ENCODE measurements at regions not wholly inside any gene's neighbourhood (a gene's known extent, or its start where the extent isn't known, plus 50 kb on each side); places are given as distances from the start of the nearest gene placed in this dataset.
"Not testable (repeated sequence)": the region's sequence is repeated elsewhere in the genome, so short reads cannot be mapped to it uniquely, and the experiment has no call there.

- POLR2A ChIA-PET, result no interaction called here
- Mint-ChIP-seq H3K27ac (no peak overlapping the region), H3K9me3 (peaks cover 0 to 14% (median 3%) of the 10 kb centered on the region in 9 donors), H3K36me3 (peaks cover 0 to 9% (median 4%) of the 10 kb centered on the region in 3 donors), H3K4me3 (no peak overlapping the region), H3K27me3 (peaks cover 9 to 29% (median 15%) of the 10 kb centered on the region in 5 donors), H3K4me1 (peaks cover 0 to 3% (median 1%) of the 10 kb centered on the region in 4 donors)
- ATAC-seq, result no peak
- DNase-seq, result no peak
Measured at GRCh38 chr10:29783201-29783947, 148.6 kb upstream of the SVIL start.

- DNase-seq (no peak), ATAC-seq (no peak)
- peaks cover 0 to 4% (median 0%) of the 10 kb centered on the region in 9 donors for H3K9me3 Mint-ChIP-seq
- no peak overlapping the region for H3K4me3 Mint-ChIP-seq
- POLR2A ChIA-PET, result no interaction called here
- H3K4me1 Mint-ChIP-seq, result peaks cover 0 to 3% (median 1%) of the 10 kb centered on the region in 4 donors
- peaks cover 13 to 41% (median 17%) of the 10 kb centered on the region in 5 donors for H3K27me3 Mint-ChIP-seq
- no peak overlapping the region for H3K27ac Mint-ChIP-seq
- H3K36me3 Mint-ChIP-seq, result peaks cover 0 to 4% (median 4%) of the 10 kb centered on the region in 3 donors
Measured at GRCh38 chr10:29780639-29781038, 145.9 kb upstream of the SVIL start.

GRCh38 chr10:29780096-29780495 is 145.3 kb upstream of the SVIL start:
- peaks cover 0 to 3% (median 1%) of the 10 kb centered on the region in 4 donors for H3K4me1 Mint-ChIP-seq
- peaks cover 0 to 4% (median 4%) of the 10 kb centered on the region in 3 donors for H3K36me3 Mint-ChIP-seq
- peaks cover 13 to 43% (median 17%) of the 10 kb centered on the region in 5 donors for H3K27me3 Mint-ChIP-seq
- peaks cover 0 to 4% (median 0%) of the 10 kb centered on the region in 9 donors for H3K9me3 Mint-ChIP-seq
- DNase-seq, result no peak
- H3K27ac Mint-ChIP-seq, result no peak overlapping the region
- H3K4me3 Mint-ChIP-seq, result no peak overlapping the region
- POLR2A ChIA-PET, result no interaction called here
- no peak for ATAC-seq

GRCh38 chr10:29776246-29776645 is 141.5 kb upstream of the SVIL start:
- H3K36me3 Mint-ChIP-seq, result peaks cover 0 to 12% (median 4%) of the 10 kb centered on the region in 3 donors

GRCh38 chr10:29774475-29774874 is 139.7 kb upstream of the SVIL start:
- POLR2A ChIA-PET, result no interaction called here
- no peak for DNase-seq
- no peak for ATAC-seq
- Mint-ChIP-seq H3K9me3 (peaks cover 0 to 11% (median 0%) of the 10 kb centered on the region in 9 donors), H3K27ac (no peak overlapping the region), H3K27me3 (peaks cover 2 to 30% (median 10%) of the 10 kb centered on the region in 5 donors), H3K4me1 (peaks cover 5 to 21% (median 11%) of the 10 kb centered on the region in 4 donors), H3K4me3 (no peak overlapping the region), H3K36me3 (peaks cover 0 to 12% (median 2%) of the 10 kb centered on the region in 3 donors)

More at GRCh38 chr10:29776246-29776645, 141.5 kb upstream of the SVIL start:
- Mint-ChIP-seq H3K9me3 (peaks cover 0 to 11% (median 0%) of the 10 kb centered on the region in 9 donors), H3K27me3 (peaks cover 9 to 36% (median 14%) of the 10 kb centered on the region in 5 donors), H3K27ac (no peak overlapping the region), H3K4me3 (no peak overlapping the region), H3K4me1 (peaks cover 8 to 14% (median 11%) of the 10 kb centered on the region in 4 donors)
- DNase-seq (no peak), ATAC-seq (no peak)
- POLR2A ChIA-PET, result no interaction called here

- peaks cover 2 to 22% (median 7%) of the 10 kb centered on the region in 5 donors for H3K27me3 Mint-ChIP-seq
- H3K4me3 Mint-ChIP-seq, result no peak overlapping the region
- peaks cover 0 to 12% (median 2%) of the 10 kb centered on the region in 3 donors for H3K36me3 Mint-ChIP-seq
- peaks cover 5 to 21% (median 11%) of the 10 kb centered on the region in 4 donors for H3K4me1 Mint-ChIP-seq
- DNase-seq, result no peak
- no peak for ATAC-seq
- POLR2A ChIA-PET, result no interaction called here
- H3K9me3 Mint-ChIP-seq, result peaks cover 0 to 11% (median 0%) of the 10 kb centered on the region in 9 donors
- H3K27ac Mint-ChIP-seq, result no peak overlapping the region
Measured at GRCh38 chr10:29773675-29774091, 138.9 kb upstream of the SVIL start.

GRCh38 chr10:29772403-29772802 is 137.6 kb upstream of the SVIL start:
- peaks cover 0 to 11% (median 0%) of the 10 kb centered on the region in 9 donors for H3K9me3 Mint-ChIP-seq
- POLR2A ChIA-PET, result no interaction called here
- H3K36me3 Mint-ChIP-seq, result peaks cover 0 to 8% (median 0%) of the 10 kb centered on the region in 3 donors
- ATAC-seq (peak in 1 of 2 donors; percentile 30), DNase-seq (peak in 2 of 10 donors; percentile 4 to 7)
- peak overlapping the region in 4 of 10 donors; percentile 1 to 85 (median 66) for H3K27ac Mint-ChIP-seq
- peaks cover 2 to 15% (median 4%) of the 10 kb centered on the region in 5 donors for H3K27me3 Mint-ChIP-seq
- H3K4me1 Mint-ChIP-seq, result peaks cover 5 to 21% (median 11%) of the 10 kb centered on the region in 4 donors
- H3K4me3 Mint-ChIP-seq, result peak overlapping the region in 5 of 10 donors; percentile 25 to 72 (median 70)

GRCh38 chr10:29771376-29771775 is 136.6 kb upstream of the SVIL start:
- peaks cover 5 to 21% (median 11%) of the 10 kb centered on the region in 4 donors for H3K4me1 Mint-ChIP-seq
- peaks cover 0 to 11% (median 0%) of the 10 kb centered on the region in 9 donors for H3K9me3 Mint-ChIP-seq
- DNase-seq, result no peak
- ATAC-seq, result no peak
- peaks cover 0 to 8% (median 0%) of the 10 kb centered on the region in 3 donors for H3K36me3 Mint-ChIP-seq
- H3K4me3 Mint-ChIP-seq, result no peak overlapping the region
- peaks cover 2 to 15% (median 4%) of the 10 kb centered on the region in 5 donors for H3K27me3 Mint-ChIP-seq
- no peak overlapping the region for H3K27ac Mint-ChIP-seq
- POLR2A ChIA-PET, result no interaction called here

GRCh38 chr10:29769277-29769676 is 134.5 kb upstream of the SVIL start:
- Mint-ChIP-seq H3K9me3 (peaks cover 0 to 11% (median 0%) of the 10 kb centered on the region in 9 donors), H3K4me1 (peaks cover 5 to 21% (median 11%) of the 10 kb centered on the region in 4 donors)
- ATAC-seq, H3K27me3 Mint-ChIP-seq, H3K36me3 Mint-ChIP-seq, H3K27ac Mint-ChIP-seq, H3K4me3 Mint-ChIP-seq, POLR2A ChIA-PET, DNase-seq: not testable (repeated sequence)

- peaks cover 0 to 6% (median 2%) of the 10 kb centered on the region in 5 donors for H3K27me3 Mint-ChIP-seq
- H3K4me3 Mint-ChIP-seq, result no peak overlapping the region
- ATAC-seq, result no peak
- peaks cover 0 to 7% (median 0%) of the 10 kb centered on the region in 9 donors for H3K9me3 Mint-ChIP-seq
- peaks cover 0 to 8% (median 0%) of the 10 kb centered on the region in 3 donors for H3K36me3 Mint-ChIP-seq
- DNase-seq, result no peak
- no peak overlapping the region for H3K27ac Mint-ChIP-seq
- POLR2A ChIA-PET, result no interaction called here
- H3K4me1 Mint-ChIP-seq, result peaks cover 5 to 17% (median 10%) of the 10 kb centered on the region in 4 donors
Measured at GRCh38 chr10:29767968-29768367, 133.2 kb upstream of the SVIL start.

- Mint-ChIP-seq H3K27ac (no peak overlapping the region), H3K4me1 (peaks cover 0 to 6% (median 0%) of the 10 kb centered on the region in 4 donors), H3K36me3 (no peaks in the 10 kb centered on the region), H3K9me3 (no peaks in the 10 kb centered on the region), H3K4me3 (no peak overlapping the region), H3K27me3 (peaks cover 0 to 6% (median 2%) of the 10 kb centered on the region in 5 donors)
- POLR2A ChIA-PET, result no interaction called here
- DNase-seq, result no peak
- no peak for ATAC-seq
Measured at GRCh38 chr10:29766753-29767152, 132.0 kb upstream of the SVIL start.

- Mint-ChIP-seq H3K27me3 (peaks cover 0 to 4% (median 2%) of the 10 kb centered on the region in 5 donors), H3K4me3 (no peak overlapping the region), H3K9me3 (no peaks in the 10 kb centered on the region), H3K36me3 (no peaks in the 10 kb centered on the region), H3K27ac (no peak overlapping the region), H3K4me1 (peaks cover 0 to 5% (median 0%) of the 10 kb centered on the region in 4 donors)
- ATAC-seq (no peak), DNase-seq (no peak)
- POLR2A ChIA-PET, result no interaction called here
Measured at GRCh38 chr10:29765330-29765729, 130.6 kb upstream of the SVIL start.

GRCh38 chr10:29763396-29763795 is 128.6 kb upstream of the SVIL start:
- DNase-seq (no peak), ATAC-seq (no peak)
- no peak overlapping the region for H3K27ac Mint-ChIP-seq
- H3K27me3 Mint-ChIP-seq, result peaks cover 0 to 2% (median 0%) of the 10 kb centered on the region in 5 donors
- no peaks in the 10 kb centered on the region for H3K4me1 Mint-ChIP-seq
- H3K9me3 Mint-ChIP-seq, result no peaks in the 10 kb centered on the region
- H3K4me3 Mint-ChIP-seq, result no peak overlapping the region
- POLR2A ChIA-PET, result no interaction called here
- no peaks in the 10 kb centered on the region for H3K36me3 Mint-ChIP-seq
